A549 (cell line): ENCODE measurements at regions not wholly inside any gene's neighbourhood (a gene's known extent, or its start where the extent isn't known, plus 50 kb on each side); places are given as distances from the start of the nearest gene placed in this dataset.

Experiments
- ATAC-seq, 2 experiments: fragments of 200-7000 bp in 1 of 2; fragments of >200 bp in 1 of 2; cut with Nextera tagmentation in 1 of 2; cut with Tn5 transposase in 1 of 2; 3 replicates each; pipeline versions ENCODE4 v1.8.0 to v1.9.1; 2018 to 2020; ENCODE audit warnings: mild to moderate bottlenecking in 1 of 2, moderate library complexity in 1 of 2
- CTCF ChIA-PET: fragments of 300-600 bp; sonication (Branson Sonifier 250); formaldehyde crosslinking; extraction: SDS; loops from one replicate; lab custom pipeline; 2021; ENCODE audit warnings: antibody characterized with exemption, inconsistent platforms; lab: Yijun Ruan, JAX
- POLR2A ChIA-PET: fragments of 350-600 bp; formaldehyde crosslinking; extraction: SDS; loops from one replicate; lab custom pipeline; 2021; ENCODE audit warnings: antibody characterized with exemption, inconsistent platforms; lab: Yijun Ruan, JAX
- DNase-seq, 2 experiments: peaks; one replicate each; pipeline versions ENCODE4 v3.0.0 to v3.0.0-alpha.2; 2011 to 2016; ENCODE audit warnings: low read depth in 1 of 2, low spot score in 1 of 2
- FAIRE-seq: peaks from 2 replicates; lab custom pipeline; 2011; peaks lifted over from hg19 to GRCh38; lab: Jason Lieb, UNC
- H3K27ac ChIP-seq, 2 experiments: fragments of >200 bp; sonication (Bioruptor Twin); formaldehyde crosslinking; 3 replicates each; pipeline ENCODE4 v1.5.1; 2016 to 2017
- H3K4me1 ChIP-seq: fragments of >200 bp; sonication (Bioruptor Twin); formaldehyde crosslinking; 3 replicates; pipeline ENCODE4 v1.6.1; 2016
- H3K4me2 ChIP-seq: fragments of >200 bp; sonication (Bioruptor Twin); formaldehyde crosslinking; 3 replicates; pipeline ENCODE4 v1.6.1; 2016
- H3K4me3 ChIP-seq: fragments of >200 bp; sonication (Bioruptor Twin); formaldehyde crosslinking; 3 replicates; pipeline ENCODE4 v1.5.1; 2016
- H3K9me3 ChIP-seq: fragments of >200 bp; sonication (Bioruptor Twin); formaldehyde crosslinking; 3 replicates; pipeline ENCODE4 v1.6.1; 2016
- BHLHE40 ChIP-seq: IDR thresholded peaks from 2 replicates; pipeline ENCODE4 v1.6.1; 2012; ENCODE audit warnings: low read depth, low read length, inconsistent platforms
- CHD2 ChIP-seq: fragments of 150-350 bp; IDR thresholded peaks from 2 replicates; pipeline ENCODE4 v1.6.1; 2014; ENCODE audit warnings: low read length; ENCODE audit not compliant: partially characterized antibody
- CHD4 ChIP-seq: fragments of 200-600 bp; sonication (generic); IDR thresholded peaks from 2 replicates; pipeline ENCODE4 v1.6.1; 2016; ENCODE audit warnings: antibody characterized with exemption, mild to moderate bottlenecking, borderline replicate concordance
- ELK1 ChIP-seq: fragments of 150-350 bp; IDR thresholded peaks from 2 replicates; pipeline ENCODE4 v1.6.1; 2014; ENCODE audit warnings: low read depth, mild to moderate bottlenecking, low read length
- ESRRA ChIP-seq: fragments of 150-350 bp; IDR thresholded peaks from 2 replicates; pipeline ENCODE4 v1.6.1; 2014; ENCODE audit warnings: mild to moderate bottlenecking, low read length, borderline replicate concordance
- HDAC2 ChIP-seq: fragments of 200-600 bp; sonication (generic); IDR thresholded peaks from 2 replicates; pipeline ENCODE4 v1.6.1; 2016
- HEYL ChIP-seq: fragments of 250-450 bp; sonication (Bioruptor Pico); IDR thresholded peaks from 2 replicates; pipeline ENCODE4 v1.8.0; 2021; ENCODE audit warnings: mild to moderate bottlenecking, moderate library complexity
- HMGXB4 ChIP-seq: fragments of 250-450 bp; sonication (Bioruptor Pico); IDR thresholded peaks from 2 replicates; pipeline ENCODE4 v1.5.0; 2021; ENCODE audit warnings: mild to moderate bottlenecking, moderate library complexity, borderline replicate concordance
- HOXA7 ChIP-seq: fragments of 250-450 bp; sonication (Bioruptor Pico); IDR thresholded peaks from 2 replicates; pipeline ENCODE4 v1.5.0; 2020; ENCODE audit warnings: mild to moderate bottlenecking, moderate library complexity
- HOXB5 ChIP-seq: fragments of 250-450 bp; sonication (Bioruptor Pico); IDR thresholded peaks from 2 replicates; pipeline ENCODE4 v1.5.0; 2020; ENCODE audit warnings: mild to moderate bottlenecking, moderate library complexity
- NPAS2 ChIP-seq: fragments of 250-450 bp; sonication (Bioruptor Pico); IDR thresholded peaks from 2 replicates; pipeline ENCODE4 v1.8.0; 2022; ENCODE audit warnings: mild to moderate bottlenecking, moderate library complexity, borderline replicate concordance
- NR3C1 ChIP-seq: fragments of >200 bp; sonication (Bioruptor Twin); formaldehyde crosslinking; IDR thresholded peaks from 3 replicates; pipeline ENCODE4 v1.6.1; 2017
- RAD21 ChIP-seq, 2 experiments: fragments of >200 bp in 1 of 2; sonication (Bioruptor Twin) in 1 of 2; formaldehyde crosslinking in 1 of 2; IDR thresholded peaks in 1 of 2; conservative IDR thresholded peaks in 1 of 2; 2 replicates in 1 of 2; 3 replicates in 1 of 2; pipeline ENCODE4 v1.6.1; 2012 to 2018; ENCODE audit warnings: inconsistent platforms in 1 of 2
- RCOR1 ChIP-seq: fragments of 150-350 bp; IDR thresholded peaks from 2 replicates; pipeline ENCODE4 v1.6.1; 2014; ENCODE audit warnings: antibody characterized with exemption, low read length, low read depth
- REST ChIP-seq: fragments of 200-600 bp; sonication (generic); IDR thresholded peaks from 2 replicates; pipeline ENCODE4 v1.6.1; 2016; ENCODE audit warnings: antibody characterized with exemption, mild to moderate bottlenecking, moderate library complexity
- TFCP2L1 ChIP-seq: fragments of 250-450 bp; sonication (Bioruptor Pico); IDR thresholded peaks from 2 replicates; pipeline ENCODE4 v1.5.0; 2021; ENCODE audit warnings: mild to moderate bottlenecking
- ZFP36 ChIP-seq: fragments of 450-650 bp; IDR thresholded peaks from 2 replicates; pipeline ENCODE4 v1.6.1; 2014; ENCODE audit warnings: borderline replicate concordance; ENCODE audit not compliant: partially characterized antibody
- ZNF302 ChIP-seq: fragments of 250-450 bp; sonication (Bioruptor Pico); IDR thresholded peaks from 2 replicates; pipeline ENCODE4 v1.9.0; 2021; ENCODE audit warnings: inconsistent platforms, mild to moderate bottlenecking, moderate library complexity
- WGBS: methylation state at CpG from one replicate; pipeline ENCODE4 v1.1.6; 2017; ENCODE audit errors: missing lambda C conversion rate; 5-methylcytosine and 5-hydroxymethylcytosine counted together

GRCh38 chr5:20959347-20959746, 971.3 kb upstream of the CDH18 start:
- Histone ChIP-seq H3K4me3 (no peak overlapping the region), H3K9me3 (no peaks in the 10 kb centered on the region), H3K4me1 (no peaks in the 10 kb centered on the region), H3K27ac (no peak overlapping the region), H3K4me2 (no peak overlapping the region)
- DNase-seq (no peak), FAIRE-seq (no peak), ATAC-seq (no peak)
- WGBS, result 13% methylated on average over 1 of the region's 1 CpG
- POLR2A ChIA-PET, result no interaction called here
- CTCF ChIA-PET, result no interaction called here
- no peak for TF ChIP-seq ELK1
- no peak for TF ChIP-seq HMGXB4 (CRISPR knock-in tag)
- TF ChIP-seq ESRRA, result no peak
- TF ChIP-seq NPAS2 (CRISPR knock-in tag), result no peak
- TF ChIP-seq TFCP2L1 (CRISPR knock-in tag), result no peak
- no peak for TF ChIP-seq HOXB5 (CRISPR knock-in tag)
- TF ChIP-seq HDAC2, result no peak
- TF ChIP-seq RAD21 (conservative IDR thresholded peaks at IDR 0.05 in 1 of 2, IDR thresholded peaks at IDR 0.05 in 1 of 2), result no peak
- TF ChIP-seq HOXA7 (CRISPR knock-in tag), result no peak
- no peak for TF ChIP-seq NR3C1
- no peak for TF ChIP-seq ZNF302 (CRISPR knock-in tag)

GRCh38 chr5:20958641-20959040, 970.6 kb upstream of the CDH18 start:
- no peak for FAIRE-seq
- WGBS, result 55% methylated on average over 5 of the region's 5 CpGs

More at GRCh38 chr5:20958641-20959040, 970.6 kb upstream of the CDH18 start:
- ChIA-PET POLR2A (no interaction called here), CTCF (no interaction called here)
- TF ChIP-seq CHD2 (no peak), BHLHE40 (no peak), HEYL (CRISPR knock-in tag) (no peak), NPAS2 (CRISPR knock-in tag) (no peak), REST (no peak), RCOR1 (no peak), CHD4 (no peak), ELK1 (no peak), ZFP36 (no peak)
- Histone ChIP-seq H3K27ac (no peak overlapping the region), H3K9me3 (no peaks in the 10 kb centered on the region), H3K4me2 (no peak overlapping the region), H3K4me1 (no peaks in the 10 kb centered on the region), H3K4me3 (no peak overlapping the region)
- ATAC-seq (no peak), DNase-seq (no peak)
